ENCODE measurements at regions not wholly inside any gene's neighbourhood (a gene's known extent, or its start where the extent isn't known, plus 50 kb on each side); places are given as distances from the start of the nearest gene placed in this dataset.

DNA sequence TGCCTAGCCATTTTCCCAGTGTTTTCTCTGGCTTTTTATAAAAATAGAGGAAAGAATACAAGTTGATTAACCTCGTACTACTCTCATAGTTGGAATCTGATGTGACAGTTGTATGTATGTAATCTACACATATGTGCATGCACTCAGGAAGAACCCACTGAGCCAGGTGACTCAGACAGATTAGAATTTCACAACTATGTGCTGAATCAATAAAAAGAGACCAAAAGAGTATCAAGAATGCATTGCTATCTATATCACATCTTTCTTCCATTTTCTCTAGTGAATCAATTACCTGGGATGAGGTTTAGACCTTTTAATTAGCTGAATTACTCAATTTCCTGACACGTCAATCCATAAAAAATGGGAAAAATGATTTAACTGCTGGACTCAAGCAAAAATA is 319.3 kb upstream of the ATP10A start:
- no peak for DNase-seq (ENCODE audit: low read depth in 3 of 3)

GRCh38 chr15:26179906-26180305 is 316.8 kb upstream of the ATP10A start:
- DNase-seq (ENCODE audit: low read depth in 3 of 3), result no peak

- no peak for DNase-seq (ENCODE audit: low read depth in 3 of 3)
Observed at GRCh38 chr15:26178640-26179220, 315.6 kb upstream of the ATP10A start.

DNA sequence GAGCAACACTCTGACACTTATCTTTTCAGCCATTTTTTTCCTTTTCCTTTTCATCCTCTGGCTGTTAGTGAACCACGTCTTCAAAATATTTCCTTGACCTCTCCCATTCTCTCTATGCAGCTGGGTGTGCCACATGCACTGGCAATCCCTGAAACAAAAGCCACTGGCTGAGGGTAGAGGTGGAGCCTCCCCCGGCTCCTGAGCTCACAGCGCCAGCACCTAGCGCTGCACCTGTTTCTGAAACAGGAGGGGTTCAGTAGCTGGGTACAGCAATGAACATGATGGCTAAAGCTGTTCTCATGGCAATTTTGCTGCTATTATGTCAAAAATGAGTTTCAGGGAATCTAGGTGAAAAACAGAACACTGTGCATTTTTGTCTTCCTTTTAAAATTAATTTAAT is 314.7 kb upstream of the ATP10A start:
- DNase-seq (ENCODE audit: low read depth in 3 of 3), result no peak

GRCh38 chr15:26176831-26177230 is 313.7 kb upstream of the ATP10A start:
- DNase-seq (ENCODE audit: low read depth in 3 of 3), result no peak

- DNase-seq (ENCODE audit: low read depth in 3 of 3), result no peak
Observed at GRCh38 chr15:26171266-26171665, 308.1 kb upstream of the ATP10A start.

GRCh38 chr15:26166429-26166828 is 303.3 kb upstream of the ATP10A start:
- no peak for DNase-seq (ENCODE audit: low read depth in 3 of 3)

- DNase-seq (ENCODE audit: low read depth in 3 of 3), result no peak
Observed at GRCh38 chr15:26165546-26165945, 302.4 kb upstream of the ATP10A start.

DNA sequence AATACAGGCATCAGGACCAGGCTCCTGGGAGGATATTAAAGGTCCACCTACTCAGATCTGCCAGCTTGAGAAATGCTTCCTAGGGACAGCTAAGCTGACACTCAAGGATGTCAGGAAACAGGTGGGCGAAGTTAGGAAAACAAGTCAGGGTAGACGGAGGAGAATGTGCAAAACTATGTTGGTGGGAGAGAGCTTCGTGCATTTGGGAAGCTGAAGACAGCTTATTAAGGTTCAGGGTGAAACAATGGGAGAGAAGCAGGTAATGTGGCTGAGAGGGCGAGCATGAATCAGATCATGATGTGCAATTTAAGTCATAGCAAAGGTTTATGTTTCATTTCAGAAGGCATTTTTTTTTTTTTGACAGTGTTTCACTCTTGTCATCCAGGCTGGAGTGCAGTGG is 297.2 kb upstream of the ATP10A start:
- no peak for DNase-seq (ENCODE audit: low read depth in 3 of 3)

GRCh38 chr15:26158176-26158575 is 295.0 kb upstream of the ATP10A start:
- no peak for DNase-seq (ENCODE audit: low read depth in 3 of 3)

GRCh38 chr15:26157081-26157480 is 294.0 kb upstream of the ATP10A start:
- DNase-seq (ENCODE audit: low read depth in 3 of 3), result no peak

DNA sequence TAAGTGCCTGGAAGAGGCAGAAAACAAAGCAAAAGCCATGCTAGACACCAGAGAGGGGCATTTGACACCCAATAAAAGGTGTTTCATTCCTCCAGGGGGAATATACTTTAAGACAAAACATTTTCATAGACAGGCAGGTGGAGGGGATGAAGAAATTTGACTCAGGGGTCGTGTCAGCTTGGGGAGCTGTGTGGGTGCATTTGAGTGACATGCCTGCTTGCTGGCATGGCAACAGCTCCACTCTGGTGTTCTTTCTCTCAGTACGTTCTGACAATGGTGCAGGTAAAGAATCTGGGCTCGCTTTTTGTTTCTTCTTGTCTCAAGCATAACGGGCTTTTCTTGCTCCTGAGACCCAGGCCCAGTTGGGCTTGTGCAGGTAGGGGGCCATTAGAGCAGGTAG is 292.9 kb upstream of the ATP10A start:
- no peak for DNase-seq (ENCODE audit: low read depth in 3 of 3)

- DNase-seq (ENCODE audit: low read depth in 3 of 3), result no peak
Observed at GRCh38 chr15:26148156-26148860, 285.2 kb upstream of the ATP10A start.

- DNase-seq (ENCODE audit: low read depth in 3 of 3), result no peak
Observed at GRCh38 chr15:26146202-26146601, 283.1 kb upstream of the ATP10A start.

- no peak for DNase-seq (ENCODE audit: low read depth in 3 of 3)
Observed at GRCh38 chr15:26145796-26146195, 282.7 kb upstream of the ATP10A start.

GRCh38 chr15:26144836-26145235 is 281.7 kb upstream of the ATP10A start:
- DNase-seq (ENCODE audit: low read depth in 3 of 3), result no peak

DNA sequence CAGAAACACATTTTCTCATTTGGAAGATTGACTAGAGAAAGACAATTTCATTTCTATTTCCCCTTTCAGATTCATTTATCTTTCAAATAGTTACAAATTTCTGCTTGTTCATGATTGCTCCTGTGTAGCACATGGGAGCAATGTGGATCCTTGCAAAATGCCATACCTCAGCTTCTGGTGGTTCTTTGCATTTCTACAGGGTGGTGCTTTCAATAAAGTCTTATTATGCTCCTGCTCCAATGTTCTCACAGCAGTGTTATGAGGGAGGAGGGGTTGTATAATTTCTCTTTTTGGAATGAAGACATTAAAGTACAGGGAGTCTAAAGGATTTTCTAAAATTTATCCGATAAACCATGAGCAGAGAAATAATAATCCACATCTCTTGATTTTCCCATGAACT is 280.1 kb upstream of the ATP10A start:
- DNase-seq (ENCODE audit: low read depth in 3 of 3), result no peak

DNA sequence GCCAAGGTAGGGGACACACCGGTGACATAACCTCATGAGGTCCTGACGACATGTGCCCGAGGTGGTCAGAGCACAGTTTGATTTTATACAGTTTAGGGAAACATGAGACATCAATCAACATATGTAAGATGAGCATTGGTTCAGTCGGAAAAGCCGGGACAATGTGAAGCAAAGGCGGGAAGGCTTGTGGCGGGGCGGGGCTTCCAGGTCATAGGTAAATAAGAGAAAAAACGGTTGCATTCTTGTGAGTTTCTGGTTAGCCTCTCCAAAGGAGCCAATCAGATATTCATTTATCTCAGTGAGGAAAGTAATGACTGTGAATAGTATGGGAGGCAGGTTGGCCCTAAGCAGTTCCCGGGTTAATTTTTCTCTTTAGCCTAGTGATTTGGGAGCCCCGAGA is 271.7 kb upstream of the ATP10A start:
- no peak for DNase-seq (ENCODE audit: low read depth in 3 of 3)

- no peak for DNase-seq (ENCODE audit: low read depth in 3 of 3)
Observed at GRCh38 chr15:26134152-26134551, 271.0 kb upstream of the ATP10A start.

DNA sequence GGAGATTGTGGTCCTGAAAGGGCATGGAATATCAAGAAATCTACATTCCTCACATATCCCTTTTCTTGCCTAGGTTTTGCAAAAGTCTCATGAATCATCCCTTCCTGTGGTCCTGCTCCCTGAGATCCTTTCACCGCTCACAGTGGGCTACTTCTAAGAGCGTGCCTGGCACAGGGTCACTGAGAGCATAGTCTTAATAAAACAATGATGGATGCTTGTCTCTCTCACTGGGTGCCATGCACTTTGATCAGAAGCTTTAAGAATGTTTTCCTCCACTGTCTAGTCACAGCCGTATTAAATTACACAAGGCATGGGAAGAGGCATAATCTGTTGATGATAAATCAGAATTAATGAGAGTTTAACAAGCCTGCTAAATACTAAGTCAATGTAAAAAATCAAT is 269.7 kb upstream of the ATP10A start:
- no peak for DNase-seq (ENCODE audit: low read depth in 3 of 3)

- DNase-seq (ENCODE audit: low read depth in 3 of 3), result no peak
Observed at GRCh38 chr15:26129852-26130251, 266.7 kb upstream of the ATP10A start.

DNA sequence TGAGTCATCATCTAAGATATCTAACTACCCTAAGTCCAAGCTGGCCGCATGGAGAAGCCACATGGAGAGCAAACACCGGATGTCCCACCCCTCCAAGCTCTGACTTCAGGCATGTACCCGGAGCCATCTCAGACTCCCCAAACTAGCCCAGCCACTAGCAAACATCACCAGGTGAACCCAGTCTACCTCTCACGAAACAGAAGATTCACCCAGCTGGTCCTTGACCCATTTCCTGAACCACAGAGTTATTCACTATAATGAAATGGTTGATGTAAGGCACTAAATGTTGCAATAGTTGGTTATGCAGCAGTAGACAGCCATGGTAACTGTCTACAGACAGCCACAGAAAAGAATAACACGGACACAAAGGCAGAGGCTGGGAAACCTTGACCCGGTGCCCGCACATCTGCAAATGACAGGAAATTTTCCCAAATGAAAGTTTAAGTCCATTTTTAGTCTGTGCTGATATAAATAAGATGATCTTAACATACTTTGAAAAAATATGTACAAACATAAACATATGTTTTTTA is 265.5 kb upstream of the ATP10A start:
- DNase-seq (ENCODE audit: low read depth in 3 of 3), result no peak

- DNase-seq (ENCODE audit: low read depth in 3 of 3), result no peak
Observed at GRCh38 chr15:26126819-26127387, 263.8 kb upstream of the ATP10A start.
